Ishikawa (cell line): ENCODE measurements at regions not wholly inside any gene's neighbourhood (a gene's known extent, or its start where the extent isn't known, plus 50 kb on each side); places are given as distances from the start of the nearest gene placed in this dataset.

Experiments
- CEBPB ChIP-seq: IDR thresholded peaks from 2 replicates; pipeline ENCODE4 v1.6.1; 2012
- CREB1 ChIP-seq: IDR thresholded peaks from 2 replicates; pipeline ENCODE4 v1.6.1; 2012; ENCODE audit warnings: low read depth
- EGR1 ChIP-seq: IDR thresholded peaks from 2 replicates; pipeline ENCODE4 v1.6.1; 2012
- EP300 ChIP-seq: IDR thresholded peaks from 2 replicates; pipeline ENCODE4 v1.6.1; 2012; ENCODE audit warnings: borderline replicate concordance
- FOXM1 ChIP-seq: IDR thresholded peaks from 2 replicates; pipeline ENCODE4 v1.6.1; 2012; ENCODE audit warnings: low read depth, borderline replicate concordance
- NFIC ChIP-seq: IDR thresholded peaks from 2 replicates; pipeline ENCODE4 v1.6.1; 2012
- RAD21 ChIP-seq: IDR thresholded peaks from 2 replicates; pipeline ENCODE4 v1.6.1; 2012; ENCODE audit warnings: low read depth
- TAF1 ChIP-seq: IDR thresholded peaks from 2 replicates; pipeline ENCODE4 v1.6.1; 2012; ENCODE audit warnings: low read depth, mild to moderate bottlenecking
- TCF12 ChIP-seq: IDR thresholded peaks from 2 replicates; pipeline ENCODE4 v1.6.1; 2012; ENCODE audit warnings: low read depth
- TEAD4 ChIP-seq: IDR thresholded peaks from 2 replicates; pipeline ENCODE4 v1.6.1; 2012
- YY1 ChIP-seq: IDR thresholded peaks from 2 replicates; pipeline ENCODE4 v1.6.1; 2012; ENCODE audit warnings: low read depth
- ZBTB7A ChIP-seq: IDR thresholded peaks from 2 replicates; pipeline ENCODE4 v1.6.1; 2012; ENCODE audit warnings: low read depth
- TF ChIP-seq, protein P1 (sequence below): IDR thresholded peaks from 2 replicates; pipeline ENCODE4 v1.6.1; 2012; ENCODE audit warnings: low read depth, mild to moderate bottlenecking
- TF ChIP-seq, protein P2 (sequence below): IDR thresholded peaks from 2 replicates; pipeline ENCODE4 v1.6.1; 2012
- TF ChIP-seq, protein P3 (sequence below): IDR thresholded peaks from 2 replicates; pipeline ENCODE4 v1.6.1; 2012

DNA sequence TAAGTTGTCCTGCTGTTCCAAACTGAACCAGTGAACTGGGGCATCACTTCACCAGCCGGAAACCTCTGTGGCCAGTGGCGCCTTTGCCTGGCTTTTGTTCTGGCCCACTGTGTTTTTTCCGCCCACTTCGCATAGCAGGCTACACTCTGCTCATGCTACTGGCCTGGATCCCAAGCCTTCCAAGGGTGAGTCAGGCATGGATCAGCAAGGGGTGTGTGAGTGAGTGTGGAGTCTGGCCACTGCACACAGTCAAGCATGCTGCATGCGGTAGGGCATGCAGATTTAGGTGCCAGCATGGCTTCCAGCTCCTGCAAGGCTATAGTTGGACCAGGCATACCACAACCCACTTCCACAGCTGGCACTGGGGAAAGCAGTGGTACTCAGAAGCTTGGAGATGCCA lies 1967.9 kb downstream of the C4orf33 start:
- TF ChIP-seq RAD21 (no peak), TEAD4 (no peak), EP300 (no peak)

DNA sequence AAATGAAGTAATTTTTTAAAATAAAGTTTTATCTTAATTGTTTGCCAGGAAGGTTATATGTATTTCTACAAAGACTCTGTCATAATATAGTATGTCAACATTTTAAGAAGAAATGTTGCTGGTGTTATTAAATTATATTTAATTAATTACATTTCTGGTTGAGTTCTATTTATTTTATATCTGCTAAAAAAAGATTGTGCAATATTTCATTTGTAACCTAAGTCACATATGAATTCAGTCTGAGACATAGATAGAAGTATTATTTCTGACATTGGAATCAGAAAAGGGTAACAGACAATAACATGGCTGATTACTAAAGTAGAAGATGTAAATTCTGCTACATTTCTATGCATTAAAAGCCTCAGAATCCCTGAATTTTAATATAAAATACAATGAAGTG lies 1985.1 kb downstream of the C4orf33 start:
- no peak for TF ChIP-seq EP300
- TF ChIP-seq NFIC: no peak

DNA sequence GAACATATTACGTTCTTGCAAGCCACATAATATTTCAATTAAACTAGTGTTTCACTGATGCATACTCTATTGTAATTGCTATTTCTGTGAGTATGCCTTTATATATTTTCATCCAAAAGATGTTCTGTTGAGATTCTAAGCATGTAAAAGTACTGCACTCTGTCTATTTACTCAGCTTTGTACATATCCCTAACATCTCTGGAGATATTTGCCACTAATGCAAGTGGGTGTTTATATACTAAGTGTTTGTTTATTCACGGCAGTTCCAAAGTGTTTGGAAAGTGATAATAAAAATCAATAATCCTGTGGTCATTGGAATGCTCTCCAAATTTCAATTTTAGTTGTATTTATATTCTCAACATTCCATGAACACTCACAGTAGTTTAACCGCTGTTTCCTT lies 1989.0 kb downstream of the C4orf33 start:
- TF ChIP-seq TCF12 (no peak), ZBTB7A (no peak), YY1 (no peak), CEBPB (no peak)
- TF ChIP-seq, protein P1, sequence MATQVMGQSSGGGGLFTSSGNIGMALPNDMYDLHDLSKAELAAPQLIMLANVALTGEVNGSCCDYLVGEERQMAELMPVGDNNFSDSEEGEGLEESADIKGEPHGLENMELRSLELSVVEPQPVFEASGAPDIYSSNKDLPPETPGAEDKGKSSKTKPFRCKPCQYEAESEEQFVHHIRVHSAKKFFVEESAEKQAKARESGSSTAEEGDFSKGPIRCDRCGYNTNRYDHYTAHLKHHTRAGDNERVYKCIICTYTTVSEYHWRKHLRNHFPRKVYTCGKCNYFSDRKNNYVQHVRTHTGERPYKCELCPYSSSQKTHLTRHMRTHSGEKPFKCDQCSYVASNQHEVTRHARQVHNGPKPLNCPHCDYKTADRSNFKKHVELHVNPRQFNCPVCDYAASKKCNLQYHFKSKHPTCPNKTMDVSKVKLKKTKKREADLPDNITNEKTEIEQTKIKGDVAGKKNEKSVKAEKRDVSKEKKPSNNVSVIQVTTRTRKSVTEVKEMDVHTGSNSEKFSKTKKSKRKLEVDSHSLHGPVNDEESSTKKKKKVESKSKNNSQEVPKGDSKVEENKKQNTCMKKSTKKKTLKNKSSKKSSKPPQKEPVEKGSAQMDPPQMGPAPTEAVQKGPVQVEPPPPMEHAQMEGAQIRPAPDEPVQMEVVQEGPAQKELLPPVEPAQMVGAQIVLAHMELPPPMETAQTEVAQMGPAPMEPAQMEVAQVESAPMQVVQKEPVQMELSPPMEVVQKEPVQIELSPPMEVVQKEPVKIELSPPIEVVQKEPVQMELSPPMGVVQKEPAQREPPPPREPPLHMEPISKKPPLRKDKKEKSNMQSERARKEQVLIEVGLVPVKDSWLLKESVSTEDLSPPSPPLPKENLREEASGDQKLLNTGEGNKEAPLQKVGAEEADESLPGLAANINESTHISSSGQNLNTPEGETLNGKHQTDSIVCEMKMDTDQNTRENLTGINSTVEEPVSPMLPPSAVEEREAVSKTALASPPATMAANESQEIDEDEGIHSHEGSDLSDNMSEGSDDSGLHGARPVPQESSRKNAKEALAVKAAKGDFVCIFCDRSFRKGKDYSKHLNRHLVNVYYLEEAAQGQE: no peak

DNA sequence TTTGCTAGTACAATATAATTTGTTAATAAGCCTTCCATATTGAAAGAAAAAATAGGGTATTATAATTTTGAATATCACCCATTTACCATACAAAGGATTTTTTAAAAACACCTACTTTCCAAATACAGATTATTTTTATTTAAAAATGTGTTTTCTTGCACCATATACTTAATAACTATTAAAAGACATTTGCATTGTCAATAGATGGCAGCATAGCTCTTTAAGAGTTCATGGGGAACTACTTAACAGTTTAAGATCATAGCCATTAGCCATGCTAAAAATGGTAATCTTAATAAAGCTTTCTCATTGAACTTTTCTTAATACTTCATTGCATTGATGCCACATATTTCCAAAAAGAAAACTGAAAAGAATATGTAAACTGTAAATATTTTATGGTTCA lies 1995.9 kb downstream of the C4orf33 start:
- TF ChIP-seq TAF1: no peak
- no peak for TF ChIP-seq TEAD4
- TF ChIP-seq FOXM1: no peak
- no peak for TF ChIP-seq EP300
- TF ChIP-seq, protein P2, sequence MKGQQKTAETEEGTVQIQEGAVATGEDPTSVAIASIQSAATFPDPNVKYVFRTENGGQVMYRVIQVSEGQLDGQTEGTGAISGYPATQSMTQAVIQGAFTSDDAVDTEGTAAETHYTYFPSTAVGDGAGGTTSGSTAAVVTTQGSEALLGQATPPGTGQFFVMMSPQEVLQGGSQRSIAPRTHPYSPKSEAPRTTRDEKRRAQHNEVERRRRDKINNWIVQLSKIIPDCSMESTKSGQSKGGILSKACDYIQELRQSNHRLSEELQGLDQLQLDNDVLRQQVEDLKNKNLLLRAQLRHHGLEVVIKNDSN: no peak
- no peak for TF ChIP-seq CEBPB
- TF ChIP-seq RAD21: peak; percentile 71
- TF ChIP-seq, protein P3, sequence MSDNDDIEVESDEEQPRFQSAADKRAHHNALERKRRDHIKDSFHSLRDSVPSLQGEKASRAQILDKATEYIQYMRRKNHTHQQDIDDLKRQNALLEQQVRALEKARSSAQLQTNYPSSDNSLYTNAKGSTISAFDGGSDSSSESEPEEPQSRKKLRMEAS: no peak

DNA sequence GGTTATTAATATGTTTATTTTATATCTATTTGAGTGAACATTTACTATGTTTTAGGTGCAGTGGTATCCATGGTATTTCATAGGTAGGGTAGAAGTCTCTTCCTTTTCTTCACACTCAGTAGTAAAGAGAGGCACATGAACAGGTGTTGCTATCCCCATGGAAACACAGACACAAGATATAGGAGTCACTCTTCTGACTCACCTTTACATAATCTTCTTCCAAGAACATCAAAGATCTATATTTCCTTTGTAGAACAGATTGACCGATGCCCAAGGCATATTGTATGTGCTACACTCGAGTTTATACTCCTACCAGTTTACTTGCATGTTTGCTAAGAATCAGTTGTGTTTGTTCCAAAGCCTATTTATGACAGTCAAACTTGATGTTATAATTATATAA lies 1997.4 kb downstream of the C4orf33 start:
- no peak for TF ChIP-seq EP300
- TF ChIP-seq TCF12: no peak
- TF ChIP-seq, protein P3: no peak
- no peak for TF ChIP-seq FOXM1
- TF ChIP-seq CEBPB: no peak

DNA sequence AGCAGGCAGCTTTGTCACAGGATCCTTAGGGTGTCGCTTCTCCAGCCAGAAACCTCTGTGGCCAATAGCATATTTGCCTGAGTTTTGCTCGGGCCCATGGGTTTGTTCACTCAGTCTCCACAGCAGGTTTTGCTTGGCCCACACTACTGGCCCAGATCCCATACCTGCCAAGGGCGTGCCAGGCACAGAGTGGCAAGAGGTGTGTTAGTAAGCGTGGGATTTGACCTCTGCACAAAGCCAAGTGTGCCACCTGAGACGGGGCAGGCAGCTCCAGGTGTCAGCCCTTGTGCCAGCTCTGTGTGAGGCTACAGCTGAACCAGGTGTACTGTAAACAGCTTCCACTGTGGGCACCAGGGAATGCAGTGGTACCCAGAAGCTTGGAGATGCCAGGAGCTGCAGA lies 2003.0 kb downstream of the C4orf33 start:
- TF ChIP-seq FOXM1 (no peak), YY1 (no peak), CEBPB (no peak), RAD21 (no peak), TCF12 (no peak), EGR1 (no peak), TEAD4 (no peak), EP300 (no peak), NFIC (no peak), CREB1 (no peak), TAF1 (no peak), ZBTB7A (no peak)
- TF ChIP-seq, protein P1: no peak
- TF ChIP-seq, protein P2: no peak
- TF ChIP-seq, protein P3: no peak

DNA sequence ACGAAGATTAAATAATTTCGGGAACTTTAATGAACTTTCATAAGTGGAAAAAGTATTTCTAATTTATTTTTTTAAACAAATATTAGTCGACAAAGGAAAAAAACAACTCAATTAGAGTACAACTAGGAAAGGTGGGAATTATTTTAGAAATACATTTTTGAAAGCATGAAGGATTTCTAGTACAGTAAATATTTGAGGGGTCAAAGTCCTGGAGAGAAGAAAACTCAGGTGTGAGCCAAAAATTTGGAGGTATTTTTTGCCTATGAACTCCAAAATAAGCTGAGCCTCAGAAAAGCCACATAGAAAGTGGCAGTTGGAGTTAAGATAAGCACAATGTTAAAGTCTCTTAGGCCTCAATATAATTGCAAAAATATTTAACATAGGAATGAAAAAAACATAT lies 2017.3 kb downstream of the C4orf33 start:
- TF ChIP-seq CEBPB: no peak
- no peak for TF ChIP-seq TAF1
- TF ChIP-seq CREB1: no peak
- TF ChIP-seq, protein P2: no peak
- TF ChIP-seq, protein P3: no peak
- TF ChIP-seq, protein P1: no peak
- no peak for TF ChIP-seq RAD21
- no peak for TF ChIP-seq EP300
- TF ChIP-seq EGR1: no peak
- no peak for TF ChIP-seq YY1
- TF ChIP-seq FOXM1: no peak
- no peak for TF ChIP-seq TCF12
- TF ChIP-seq ZBTB7A: no peak
- TF ChIP-seq NFIC: no peak
- TF ChIP-seq TEAD4: no peak
